Heart left ventricle (tissue), 16 donors: ENCODE measurements at regions not wholly inside any gene's neighbourhood (a gene's known extent, or its start where the extent isn't known, plus 50 kb on each side); places are given as distances from the start of the nearest gene placed in this dataset.

Source experiments
- ATAC-seq, 4 donors: fragments of 200-7000 bp; cut with Tn5 transposase; one replicate each; pipeline ENCODE4 v1.9.1; 2020 to 2022; ENCODE audit warnings: moderate library complexity in 4 of 4, mild to moderate bottlenecking in 3 of 4, moderate number of reproducible peaks in 1 of 4
- DNase-seq, 5 donors: peaks; one replicate each; pipeline ENCODE4 v3.0.0-alpha.2; 2020
- H3K27ac ChIP-seq, 12 donors: fragments of 200-600 bp; sonication (generic) in 4 of 12; one replicate each; pipeline versions ENCODE4 v1.5.0 to v1.8.0; 2016 to 2022; ENCODE audit warnings: mild to moderate bottlenecking in 2 of 12
- H3K27me3 ChIP-seq, 9 donors: fragments of 200-600 bp; sonication (generic) in 2 of 9; one replicate each; pipeline versions ENCODE4 v1.5.1 to v1.8.0; 2016 to 2022; ENCODE audit warnings: mild to moderate bottlenecking in 3 of 9
- H3K36me3 ChIP-seq, 9 donors: fragments of 200-600 bp; sonication (generic) in 2 of 9; one replicate each; pipeline versions ENCODE4 v1.5.0 to v1.8.0; 2018 to 2022; ENCODE audit warnings: mild to moderate bottlenecking in 2 of 9
- H3K4me1 ChIP-seq, 12 donors: fragments of 200-600 bp; sonication (generic) in 4 of 12; one replicate each; pipeline versions ENCODE4 v1.5.0 to v1.8.0; 2016 to 2022; ENCODE audit warnings: mild to moderate bottlenecking in 3 of 12
- H3K4me3 ChIP-seq, 12 donors: fragments of 200-600 bp; sonication (generic) in 4 of 12; one replicate each; pipeline versions ENCODE4 v1.5.0 to v1.8.0; 2017 to 2022; ENCODE audit warnings: mild to moderate bottlenecking in 9 of 12, moderate library complexity in 4 of 12
- H3K9me3 ChIP-seq, 12 donors: fragments of 200-600 bp; sonication (generic) in 4 of 12; one replicate each; pipeline versions ENCODE4 v1.5.0 to v1.8.0; 2016 to 2022; ENCODE audit warnings: mild to moderate bottlenecking in 1 of 12
- POLR2A ChIP-seq, 2 donors: fragments of 450-650 bp; IDR thresholded peaks; one replicate each; pipeline ENCODE4 v1.6.1; 2017; ENCODE audit warnings: antibody characterized with exemption in 2 of 2, mild to moderate bottlenecking in 2 of 2, moderate library complexity in 2 of 2
- WGBS, 4 donors: extraction: QIAGEN DNeasy Blood & Tissue Kit in 2 of 4; methylation state at CpG; one replicate each; pipeline versions ENCODE4 v1.1.5 to v1.1.7; 2013 to 2018; 5-methylcytosine and 5-hydroxymethylcytosine counted together
- intact Hi-C, 10 donors: fragments of 100-400 bp; cut with DNase I; formaldehyde crosslinking; loops; one replicate each; pipeline versions ENCODE4 v1.11.1 to v1.14.2; 2022
- TF ChIP-seq, protein P1 (sequence below), 12 donors: fragments of 200-600 bp; sonication (generic) in 4 of 12; IDR thresholded peaks; one replicate each; pipeline versions ENCODE4 v1.5.0 to v1.8.0; 2018 to 2022; ENCODE audit warnings: antibody characterized with exemption in 12 of 12, mild to moderate bottlenecking in 5 of 12
- donor health status: ischemic (EF 13 %, LVEDD 7.1; RV severe dilation, severe dysfunction).
- donor health status: healthy with polysubstance abuse.
- donor health status: DM: no; HTN: yes; CAD: no.
- donor health status: DM: no; HTN: no; CAD: no.
- donor health status: ischemic (EF 25% LVEDD 6.9; RV normal size, moderate dysfunction).
- donor health status: ischemic (EF 25% LVEDD 5.7; RV mildly dilated, moderate dysfunction).
- donor health status: healthy.
- donor health status: DM: yes; HTN: yes; CAD: no.
- donor health status: ischemic (EF 35%, LVEDD 5.7; RV mildly dilated, moderate dysfunction).
- donor health status: nonischemic (EF 11% LVEDD 7.7; RV severe dilation, severe dysfunction).
- donor health status: DM: yes; HTN: yes; CAD: no.
- donor health status: PGD.
- donor health status: ischemic (EF 29% LVEDD 5.4; RV normal size, mild dysfunction).
- donor health status: nonischemic (EF 23%, LVEDD 6.1; RV moderate dilation, normal function).

DNA sequence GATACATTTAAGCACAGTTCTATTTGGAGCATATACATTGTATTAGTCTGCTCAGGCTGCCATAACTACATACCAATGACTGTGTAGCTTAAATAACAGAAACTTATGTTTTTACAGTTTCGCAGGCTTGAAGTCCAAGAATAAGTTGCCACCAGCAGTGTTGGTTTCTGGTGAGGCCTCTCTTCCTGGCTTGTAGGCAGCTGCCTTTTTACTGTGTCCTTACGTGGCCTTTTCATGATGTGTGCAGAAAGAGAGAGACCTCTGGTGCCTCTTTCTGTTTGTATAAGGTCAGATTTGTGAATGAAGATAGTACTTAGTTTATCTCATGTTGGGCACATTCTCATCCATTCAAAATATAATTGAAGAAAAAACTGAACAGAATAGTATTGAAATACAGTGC is 636.6 kb downstream of the FLRT2 start:
- H3K36me3 ChIP-seq: no peaks in the 10 kb centered on the region
- H3K9me3 ChIP-seq: no peaks in the 10 kb centered on the region
- 63 to 76% (median 71%) methylated on average over 2 of the region's 2 CpGs for WGBS, 4 donors
- H3K4me3 ChIP-seq: no peak overlapping the region
- no peak overlapping the region for H3K27ac ChIP-seq
- ATAC-seq (no peak), DNase-seq (no peak)
- H3K4me1 ChIP-seq: no peaks in the 10 kb centered on the region
- H3K27me3 ChIP-seq: no peaks in the 10 kb centered on the region
- intact Hi-C loops: no loop called here
- TF ChIP-seq, protein P1, sequence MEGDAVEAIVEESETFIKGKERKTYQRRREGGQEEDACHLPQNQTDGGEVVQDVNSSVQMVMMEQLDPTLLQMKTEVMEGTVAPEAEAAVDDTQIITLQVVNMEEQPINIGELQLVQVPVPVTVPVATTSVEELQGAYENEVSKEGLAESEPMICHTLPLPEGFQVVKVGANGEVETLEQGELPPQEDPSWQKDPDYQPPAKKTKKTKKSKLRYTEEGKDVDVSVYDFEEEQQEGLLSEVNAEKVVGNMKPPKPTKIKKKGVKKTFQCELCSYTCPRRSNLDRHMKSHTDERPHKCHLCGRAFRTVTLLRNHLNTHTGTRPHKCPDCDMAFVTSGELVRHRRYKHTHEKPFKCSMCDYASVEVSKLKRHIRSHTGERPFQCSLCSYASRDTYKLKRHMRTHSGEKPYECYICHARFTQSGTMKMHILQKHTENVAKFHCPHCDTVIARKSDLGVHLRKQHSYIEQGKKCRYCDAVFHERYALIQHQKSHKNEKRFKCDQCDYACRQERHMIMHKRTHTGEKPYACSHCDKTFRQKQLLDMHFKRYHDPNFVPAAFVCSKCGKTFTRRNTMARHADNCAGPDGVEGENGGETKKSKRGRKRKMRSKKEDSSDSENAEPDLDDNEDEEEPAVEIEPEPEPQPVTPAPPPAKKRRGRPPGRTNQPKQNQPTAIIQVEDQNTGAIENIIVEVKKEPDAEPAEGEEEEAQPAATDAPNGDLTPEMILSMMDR (IDR thresholded peaks at IDR 0.05): no peak
- no peak for TF ChIP-seq POLR2A (IDR thresholded peaks at IDR 0.05)

DNA sequence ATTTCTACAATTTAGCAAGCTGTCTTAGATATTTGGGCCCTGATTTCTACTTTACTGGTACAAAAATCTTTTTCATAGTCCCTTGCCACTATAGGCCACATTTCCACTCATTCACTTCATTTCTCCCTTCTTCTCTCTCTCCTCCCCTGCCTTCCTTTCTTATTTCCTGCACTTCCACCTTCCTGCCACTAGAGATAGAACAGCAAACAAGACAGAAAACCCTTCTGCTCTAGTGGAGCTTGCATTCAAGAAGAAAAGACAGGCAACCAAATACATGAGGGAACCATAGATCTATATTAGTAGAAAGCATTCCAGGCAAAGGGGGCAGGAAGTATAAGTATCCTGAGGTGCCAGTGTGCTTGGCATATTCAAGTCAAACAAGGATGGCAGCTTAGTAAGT is 623.5 kb downstream of the FLRT2 start:
- intact Hi-C loops: no loop called here
- TF ChIP-seq POLR2A (IDR thresholded peaks at IDR 0.05): no peak
- TF ChIP-seq, protein P1 (IDR thresholded peaks at IDR 0.05): peak in 1 of 12 donors; percentile 16
- DNase-seq: no peak
- H3K27me3 ChIP-seq: no peaks in the 10 kb centered on the region
- no peaks in the 10 kb centered on the region for H3K36me3 ChIP-seq
- ATAC-seq: no peak
- no peak overlapping the region for H3K27ac ChIP-seq
- H3K4me1 ChIP-seq: no peaks in the 10 kb centered on the region
- H3K4me3 ChIP-seq: no peak overlapping the region
- no peaks in the 10 kb centered on the region for H3K9me3 ChIP-seq

DNA sequence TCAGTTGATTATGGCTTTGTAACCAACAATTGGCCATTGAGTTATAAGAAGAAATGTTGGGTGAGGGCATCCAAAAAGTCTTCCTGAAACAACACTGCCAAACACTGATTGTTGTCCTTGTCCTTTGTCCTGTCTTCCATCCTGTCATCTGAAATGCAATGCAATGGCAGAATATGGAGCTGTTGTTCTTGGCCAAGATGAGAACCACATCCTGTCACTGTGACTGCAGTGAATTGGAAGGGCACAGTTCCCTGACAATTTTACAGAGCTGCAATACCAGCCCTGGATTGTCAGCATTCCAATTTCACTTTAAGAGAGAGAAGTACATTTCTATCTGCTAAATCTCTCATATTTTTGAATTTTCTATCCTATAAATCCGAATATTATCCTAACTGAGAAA is 613.3 kb downstream of the FLRT2 start:
- no peaks in the 10 kb centered on the region for H3K4me1 ChIP-seq
- peaks cover 0 to 4% (median 0%) of the 10 kb centered on the region in 12 donors for H3K9me3 ChIP-seq
- H3K27ac ChIP-seq: no peak overlapping the region
- no peak for DNase-seq
- no peak overlapping the region for H3K4me3 ChIP-seq
- no peak for ATAC-seq
- no peaks in the 10 kb centered on the region for H3K27me3 ChIP-seq
- H3K36me3 ChIP-seq: no peaks in the 10 kb centered on the region
- intact Hi-C loops: no loop called here
- WGBS, 4 donors: 64 to 73% (median 67%) methylated on average over 1 of the region's 1 CpG
- TF ChIP-seq, protein P1 (IDR thresholded peaks at IDR 0.05): no peak
- no peak for TF ChIP-seq POLR2A (IDR thresholded peaks at IDR 0.05)

DNA sequence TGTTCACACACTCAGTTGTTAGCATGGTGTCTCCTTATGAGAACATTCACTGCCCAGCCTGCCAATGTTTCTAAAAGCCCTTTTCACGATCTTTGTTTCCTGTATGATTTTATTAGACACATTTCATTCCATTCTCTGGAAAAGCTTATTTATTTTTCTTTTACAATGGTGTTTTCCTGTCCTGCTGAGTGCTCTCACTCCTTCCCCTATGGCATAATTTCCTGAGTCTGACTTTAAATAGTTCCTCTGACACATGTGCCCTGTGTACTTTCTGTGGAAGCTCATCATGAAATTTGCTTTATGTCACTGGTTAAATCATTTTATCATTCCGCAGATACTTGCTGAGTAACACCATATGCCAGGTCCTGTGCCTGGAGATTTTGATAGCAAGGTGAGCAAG is 612.0 kb downstream of the FLRT2 start:
- intact Hi-C loops: no loop called here
- TF ChIP-seq, protein P1 (IDR thresholded peaks at IDR 0.05): no peak
- no peak for TF ChIP-seq POLR2A (IDR thresholded peaks at IDR 0.05)
- Histone ChIP-seq H3K4me3 (no peak overlapping the region), H3K36me3 (no peaks in the 10 kb centered on the region), H3K9me3 (peaks cover 0 to 13% (median 0%) of the 10 kb centered on the region in 12 donors), H3K27me3 (no peaks in the 10 kb centered on the region), H3K4me1 (no peaks in the 10 kb centered on the region), H3K27ac (no peak overlapping the region)
- WGBS, 4 donors: 38 to 58% (median 50%) methylated on average over 2 of the region's 2 CpGs
- DNase-seq (no peak), ATAC-seq (no peak)
